Heart left ventricle (tissue), 16 donors: ENCODE measurements at regions not wholly inside any gene's neighbourhood (a gene's known extent, or its start where the extent isn't known, plus 50 kb on each side); places are given as distances from the start of the nearest gene placed in this dataset.

Experiments used
- ATAC-seq, 4 donors: fragments of 200-7000 bp; cut with Tn5 transposase; one replicate each; pipeline ENCODE4 v1.9.1; 2020 to 2022; ENCODE audit warnings: moderate library complexity in 4 of 4, mild to moderate bottlenecking in 3 of 4, moderate number of reproducible peaks in 1 of 4
- DNase-seq, 5 donors: peaks; one replicate each; pipeline ENCODE4 v3.0.0-alpha.2; 2020
- H3K27ac ChIP-seq, 12 donors: fragments of 200-600 bp; sonication (generic) in 4 of 12; one replicate each; pipeline versions ENCODE4 v1.5.0 to v1.8.0; 2016 to 2022; ENCODE audit warnings: mild to moderate bottlenecking in 2 of 12
- H3K27me3 ChIP-seq, 9 donors: fragments of 200-600 bp; sonication (generic) in 2 of 9; one replicate each; pipeline versions ENCODE4 v1.5.1 to v1.8.0; 2016 to 2022; ENCODE audit warnings: mild to moderate bottlenecking in 3 of 9
- H3K36me3 ChIP-seq, 9 donors: fragments of 200-600 bp; sonication (generic) in 2 of 9; one replicate each; pipeline versions ENCODE4 v1.5.0 to v1.8.0; 2018 to 2022; ENCODE audit warnings: mild to moderate bottlenecking in 2 of 9
- H3K4me1 ChIP-seq, 12 donors: fragments of 200-600 bp; sonication (generic) in 4 of 12; one replicate each; pipeline versions ENCODE4 v1.5.0 to v1.8.0; 2016 to 2022; ENCODE audit warnings: mild to moderate bottlenecking in 3 of 12
- H3K4me3 ChIP-seq, 12 donors: fragments of 200-600 bp; sonication (generic) in 4 of 12; one replicate each; pipeline versions ENCODE4 v1.5.0 to v1.8.0; 2017 to 2022; ENCODE audit warnings: mild to moderate bottlenecking in 9 of 12, moderate library complexity in 4 of 12
- H3K9me3 ChIP-seq, 12 donors: fragments of 200-600 bp; sonication (generic) in 4 of 12; one replicate each; pipeline versions ENCODE4 v1.5.0 to v1.8.0; 2016 to 2022; ENCODE audit warnings: mild to moderate bottlenecking in 1 of 12
- POLR2A ChIP-seq, 2 donors: fragments of 450-650 bp; IDR thresholded peaks; one replicate each; pipeline ENCODE4 v1.6.1; 2017; ENCODE audit warnings: antibody characterized with exemption in 2 of 2, mild to moderate bottlenecking in 2 of 2, moderate library complexity in 2 of 2
- WGBS, 4 donors: extraction: QIAGEN DNeasy Blood & Tissue Kit in 2 of 4; methylation state at CpG; one replicate each; pipeline versions ENCODE4 v1.1.5 to v1.1.7; 2013 to 2018; 5-methylcytosine and 5-hydroxymethylcytosine counted together
- intact Hi-C, 10 donors: fragments of 100-400 bp; cut with DNase I; formaldehyde crosslinking; loops; one replicate each; pipeline versions ENCODE4 v1.11.1 to v1.14.2; 2022
- TF ChIP-seq, protein P1 (sequence below), 12 donors: fragments of 200-600 bp; sonication (generic) in 4 of 12; IDR thresholded peaks; one replicate each; pipeline versions ENCODE4 v1.5.0 to v1.8.0; 2018 to 2022; ENCODE audit warnings: antibody characterized with exemption in 12 of 12, mild to moderate bottlenecking in 5 of 12
- donor health status: ischemic (EF 13 %, LVEDD 7.1; RV severe dilation, severe dysfunction).
- donor health status: healthy with polysubstance abuse.
- donor health status: DM: no; HTN: yes; CAD: no.
- donor health status: DM: no; HTN: no; CAD: no.
- donor health status: ischemic (EF 25% LVEDD 6.9; RV normal size, moderate dysfunction).
- donor health status: ischemic (EF 25% LVEDD 5.7; RV mildly dilated, moderate dysfunction).
- donor health status: healthy.
- donor health status: DM: yes; HTN: yes; CAD: no.
- donor health status: ischemic (EF 35%, LVEDD 5.7; RV mildly dilated, moderate dysfunction).
- donor health status: nonischemic (EF 11% LVEDD 7.7; RV severe dilation, severe dysfunction).
- donor health status: DM: yes; HTN: yes; CAD: no.
- donor health status: PGD.
- donor health status: ischemic (EF 29% LVEDD 5.4; RV normal size, mild dysfunction).
- donor health status: nonischemic (EF 23%, LVEDD 6.1; RV moderate dilation, normal function).

GRCh38 chr1:30319765-30320580 is 403.4 kb downstream of the MATN1 start:
- H3K27me3 ChIP-seq, result peaks cover 0 to 56% (median 6%) of the 10 kb centered on the region in 9 donors
- TF ChIP-seq, protein P1, sequence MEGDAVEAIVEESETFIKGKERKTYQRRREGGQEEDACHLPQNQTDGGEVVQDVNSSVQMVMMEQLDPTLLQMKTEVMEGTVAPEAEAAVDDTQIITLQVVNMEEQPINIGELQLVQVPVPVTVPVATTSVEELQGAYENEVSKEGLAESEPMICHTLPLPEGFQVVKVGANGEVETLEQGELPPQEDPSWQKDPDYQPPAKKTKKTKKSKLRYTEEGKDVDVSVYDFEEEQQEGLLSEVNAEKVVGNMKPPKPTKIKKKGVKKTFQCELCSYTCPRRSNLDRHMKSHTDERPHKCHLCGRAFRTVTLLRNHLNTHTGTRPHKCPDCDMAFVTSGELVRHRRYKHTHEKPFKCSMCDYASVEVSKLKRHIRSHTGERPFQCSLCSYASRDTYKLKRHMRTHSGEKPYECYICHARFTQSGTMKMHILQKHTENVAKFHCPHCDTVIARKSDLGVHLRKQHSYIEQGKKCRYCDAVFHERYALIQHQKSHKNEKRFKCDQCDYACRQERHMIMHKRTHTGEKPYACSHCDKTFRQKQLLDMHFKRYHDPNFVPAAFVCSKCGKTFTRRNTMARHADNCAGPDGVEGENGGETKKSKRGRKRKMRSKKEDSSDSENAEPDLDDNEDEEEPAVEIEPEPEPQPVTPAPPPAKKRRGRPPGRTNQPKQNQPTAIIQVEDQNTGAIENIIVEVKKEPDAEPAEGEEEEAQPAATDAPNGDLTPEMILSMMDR (IDR thresholded peaks at IDR 0.05), result no peak
- no peak for TF ChIP-seq POLR2A (IDR thresholded peaks at IDR 0.05)
- DNase-seq, result no peak

GRCh38 chr1:30318864-30319718 is 404.3 kb downstream of the MATN1 start:
- Histone ChIP-seq H3K27ac (no peak overlapping the region), H3K27me3 (peaks cover 0 to 54% (median 6%) of the 10 kb centered on the region in 9 donors), H3K9me3 (peaks cover 0 to 5% (median 0%) of the 10 kb centered on the region in 12 donors), H3K36me3 (no peaks in the 10 kb centered on the region), H3K4me3 (no peak overlapping the region), H3K4me1 (no peaks in the 10 kb centered on the region)
- TF ChIP-seq, protein P1 (IDR thresholded peaks at IDR 0.05), result no peak
- TF ChIP-seq POLR2A (IDR thresholded peaks at IDR 0.05), result no peak
- intact Hi-C loops, result no loop called here
- WGBS, 4 donors, result 58 to 65% (median 61%) methylated on average over 17 to 18 of the region's 18 CpGs
- ATAC-seq, result no peak
- no peak for DNase-seq

More at GRCh38 chr1:30319765-30320580, 403.4 kb downstream of the MATN1 start:
- Histone ChIP-seq H3K4me1 (no peaks in the 10 kb centered on the region), H3K27ac (no peak overlapping the region), H3K9me3 (peaks cover 0 to 5% (median 0%) of the 10 kb centered on the region in 12 donors), H3K4me3 (no peak overlapping the region), H3K36me3 (no peaks in the 10 kb centered on the region)
- no peak for ATAC-seq
- 73 to 77% (median 74%) methylated on average over 10 to 11 of the region's 11 CpGs for WGBS, 4 donors
- intact Hi-C loops, result no loop called here

DNA sequence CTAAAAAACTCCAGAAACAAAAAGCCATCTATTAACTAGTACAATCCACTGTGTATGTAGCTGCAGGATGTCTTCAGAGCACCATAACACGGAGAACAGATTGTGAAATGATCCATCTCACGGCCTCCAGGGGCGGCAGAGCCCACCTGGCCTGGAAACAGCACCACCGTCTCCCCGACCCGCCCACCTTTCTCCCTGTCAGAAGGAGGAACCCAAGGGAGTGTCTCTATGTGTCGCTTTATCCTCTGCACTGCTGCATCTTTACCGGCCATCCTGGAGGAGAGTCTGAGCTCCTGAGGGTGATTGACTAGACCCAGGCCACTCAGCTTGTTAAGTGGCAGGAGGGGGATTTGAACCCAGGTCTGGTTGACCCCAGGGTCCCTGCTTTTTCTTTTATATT is 405.0 kb downstream of the MATN1 start:
- no peak overlapping the region for H3K4me3 ChIP-seq
- DNase-seq (no peak), ATAC-seq (no peak)
- 33 to 49% (median 41%) methylated on average over 8 of the region's 8 CpGs for WGBS, 4 donors
- no peaks in the 10 kb centered on the region for H3K4me1 ChIP-seq
- TF ChIP-seq, protein P1 (IDR thresholded peaks at IDR 0.05), result no peak
- no peak for TF ChIP-seq POLR2A (IDR thresholded peaks at IDR 0.05)
- no peak overlapping the region for H3K27ac ChIP-seq
- peaks cover 0 to 56% (median 6%) of the 10 kb centered on the region in 9 donors for H3K27me3 ChIP-seq
- H3K9me3 ChIP-seq, result peaks cover 0 to 5% (median 0%) of the 10 kb centered on the region in 12 donors
- intact Hi-C loops, result no loop called here
- no peaks in the 10 kb centered on the region for H3K36me3 ChIP-seq

- WGBS, 4 donors, result 51 to 85% (median 67%) methylated on average over 5 to 8 of the region's 8 CpGs
Observed at GRCh38 chr1:30317921-30318320, 405.5 kb downstream of the MATN1 start.

More at GRCh38 chr1:30317921-30318320, 405.5 kb downstream of the MATN1 start:
- Histone ChIP-seq H3K36me3 (no peaks in the 10 kb centered on the region), H3K4me1 (no peaks in the 10 kb centered on the region), H3K4me3 (no peak overlapping the region), H3K27me3 (peaks cover 0 to 57% (median 6%) of the 10 kb centered on the region in 9 donors), H3K9me3 (peaks cover 0 to 5% (median 0%) of the 10 kb centered on the region in 12 donors), H3K27ac (no peak overlapping the region)
- DNase-seq, result no peak
- ATAC-seq, result no peak
- no peak for TF ChIP-seq POLR2A (IDR thresholded peaks at IDR 0.05)
- TF ChIP-seq, protein P1 (IDR thresholded peaks at IDR 0.05), result no peak
- intact Hi-C loops, result no loop called here
